ENCODE measurements at regions not wholly inside any gene's neighbourhood (a gene's known extent, or its start where the extent isn't known, plus 50 kb on each side); places are given as distances from the start of the nearest gene placed in this dataset.

GRCh38 chr17:14793237-14793636 lies 471.9 kb downstream of the PMP22 start:
- H3K4me1 ChIP-seq (ENCODE audit: control insufficient read depth in 5 of 5, insufficient read depth in 5 of 5, low read length in 5 of 5): no peaks in the 10 kb centered on the region
- H3K27me3 ChIP-seq (ENCODE audit: control insufficient read depth in 5 of 5, insufficient read depth in 4 of 5, low read length in 5 of 5): peaks cover 0 to 14% (median 2%) of the 10 kb centered on the region in 5 donors
- no peaks in the 10 kb centered on the region for H3K36me3 ChIP-seq (ENCODE audit: control insufficient read depth in 5 of 5, insufficient read depth in 5 of 5, low read length in 5 of 5)
- no peaks in the 10 kb centered on the region for H3K9me3 ChIP-seq (ENCODE audit: control insufficient read depth in 5 of 5, low read length in 5 of 5)
- H3K9ac ChIP-seq (ENCODE audit: low read length in 5 of 5): no peak overlapping the region
- no peak overlapping the region for H3K4me3 ChIP-seq (ENCODE audit: low read depth in 1 of 5, low read length in 5 of 5)
- H3K27ac ChIP-seq (ENCODE audit: low read depth, low read length): no peak overlapping the region

GRCh38 chr17:14792746-14793145 lies 472.4 kb downstream of the PMP22 start:
- Histone ChIP-seq H3K4me3 (ENCODE audit: low read depth in 1 of 5, low read length in 5 of 5) (no peak overlapping the region), H3K4me1 (ENCODE audit: control insufficient read depth in 5 of 5, insufficient read depth in 5 of 5, low read length in 5 of 5) (no peaks in the 10 kb centered on the region), H3K36me3 (ENCODE audit: control insufficient read depth in 5 of 5, insufficient read depth in 5 of 5, low read length in 5 of 5) (no peaks in the 10 kb centered on the region), H3K9ac (ENCODE audit: low read length in 5 of 5) (no peak overlapping the region), H3K27me3 (ENCODE audit: control insufficient read depth in 5 of 5, insufficient read depth in 4 of 5, low read length in 5 of 5) (peaks cover 0 to 14% (median 2%) of the 10 kb centered on the region in 5 donors), H3K9me3 (ENCODE audit: control insufficient read depth in 5 of 5, low read length in 5 of 5) (no peaks in the 10 kb centered on the region), H3K27ac (ENCODE audit: low read depth, low read length) (no peak overlapping the region)

- Histone ChIP-seq H3K36me3 (ENCODE audit: control insufficient read depth in 5 of 5, insufficient read depth in 5 of 5, low read length in 5 of 5) (no peaks in the 10 kb centered on the region), H3K9me3 (ENCODE audit: control insufficient read depth in 5 of 5, low read length in 5 of 5) (no peaks in the 10 kb centered on the region), H3K9ac (ENCODE audit: low read length in 5 of 5) (no peak overlapping the region), H3K27me3 (ENCODE audit: control insufficient read depth in 5 of 5, insufficient read depth in 4 of 5, low read length in 5 of 5) (peaks cover 0 to 14% (median 2%) of the 10 kb centered on the region in 5 donors), H3K4me3 (ENCODE audit: low read depth in 1 of 5, low read length in 5 of 5) (no peak overlapping the region), H3K27ac (ENCODE audit: low read depth, low read length) (no peak overlapping the region), H3K4me1 (ENCODE audit: control insufficient read depth in 5 of 5, insufficient read depth in 5 of 5, low read length in 5 of 5) (no peaks in the 10 kb centered on the region)
These were observed 473.9 kb downstream of the PMP22 start for GRCh38 chr17:14791221-14791620.

- Histone ChIP-seq H3K36me3 (ENCODE audit: control insufficient read depth in 5 of 5, insufficient read depth in 5 of 5, low read length in 5 of 5) (no peaks in the 10 kb centered on the region), H3K4me3 (ENCODE audit: low read depth in 1 of 5, low read length in 5 of 5) (no peak overlapping the region), H3K9me3 (ENCODE audit: control insufficient read depth in 5 of 5, low read length in 5 of 5) (no peaks in the 10 kb centered on the region), H3K9ac (ENCODE audit: low read length in 5 of 5) (no peak overlapping the region), H3K4me1 (ENCODE audit: control insufficient read depth in 5 of 5, insufficient read depth in 5 of 5, low read length in 5 of 5) (no peaks in the 10 kb centered on the region), H3K27ac (ENCODE audit: low read depth, low read length) (no peak overlapping the region), H3K27me3 (ENCODE audit: control insufficient read depth in 5 of 5, insufficient read depth in 4 of 5, low read length in 5 of 5) (peaks cover 0 to 14% (median 2%) of the 10 kb centered on the region in 5 donors)
These were observed 474.6 kb downstream of the PMP22 start for GRCh38 chr17:14790521-14790920.

- peaks cover 0 to 4% (median 2%) of the 10 kb centered on the region in 5 donors for H3K27me3 ChIP-seq (ENCODE audit: control insufficient read depth in 5 of 5, insufficient read depth in 4 of 5, low read length in 5 of 5)
- no peaks in the 10 kb centered on the region for H3K9me3 ChIP-seq (ENCODE audit: control insufficient read depth in 5 of 5, low read length in 5 of 5)
- no peak overlapping the region for H3K9ac ChIP-seq (ENCODE audit: low read length in 5 of 5)
- H3K4me3 ChIP-seq (ENCODE audit: low read depth in 1 of 5, low read length in 5 of 5): no peak overlapping the region
- no peaks in the 10 kb centered on the region for H3K36me3 ChIP-seq (ENCODE audit: control insufficient read depth in 5 of 5, insufficient read depth in 5 of 5, low read length in 5 of 5)
- H3K27ac ChIP-seq (ENCODE audit: low read depth, low read length): no peak overlapping the region
- H3K4me1 ChIP-seq (ENCODE audit: control insufficient read depth in 5 of 5, insufficient read depth in 5 of 5, low read length in 5 of 5): peaks cover 0 to 6% (median 0%) of the 10 kb centered on the region in 5 donors
These were observed 480.0 kb downstream of the PMP22 start for GRCh38 chr17:14784997-14785696.

GRCh38 chr17:14781123-14781522 lies 480.2 kb downstream of the HS3ST3B1 start:
- peaks cover 0 to 9% (median 0%) of the 10 kb centered on the region in 5 donors for H3K4me1 ChIP-seq (ENCODE audit: control insufficient read depth in 5 of 5, insufficient read depth in 5 of 5, low read length in 5 of 5)
- H3K4me3 ChIP-seq (ENCODE audit: low read depth in 1 of 5, low read length in 5 of 5): no peak overlapping the region
- no peak overlapping the region for H3K9ac ChIP-seq (ENCODE audit: low read length in 5 of 5)

GRCh38 chr17:14780097-14780651 lies 479.3 kb downstream of the HS3ST3B1 start:
- Histone ChIP-seq H3K4me1 (ENCODE audit: control insufficient read depth in 5 of 5, insufficient read depth in 5 of 5, low read length in 5 of 5) (peaks cover 0 to 9% (median 2%) of the 10 kb centered on the region in 5 donors), H3K36me3 (ENCODE audit: control insufficient read depth in 5 of 5, insufficient read depth in 5 of 5, low read length in 5 of 5) (no peaks in the 10 kb centered on the region), H3K27ac (ENCODE audit: low read depth, low read length) (no peak overlapping the region), H3K4me3 (ENCODE audit: low read depth in 1 of 5, low read length in 5 of 5) (no peak overlapping the region), H3K27me3 (ENCODE audit: control insufficient read depth in 5 of 5, insufficient read depth in 4 of 5, low read length in 5 of 5) (no peaks in the 10 kb centered on the region), H3K9me3 (ENCODE audit: control insufficient read depth in 5 of 5, low read length in 5 of 5) (no peaks in the 10 kb centered on the region), H3K9ac (ENCODE audit: low read length in 5 of 5) (no peak overlapping the region)

More at GRCh38 chr17:14781123-14781522, 480.2 kb downstream of the HS3ST3B1 start:
- H3K36me3 ChIP-seq (ENCODE audit: control insufficient read depth in 5 of 5, insufficient read depth in 5 of 5, low read length in 5 of 5): no peaks in the 10 kb centered on the region
- no peaks in the 10 kb centered on the region for H3K9me3 ChIP-seq (ENCODE audit: control insufficient read depth in 5 of 5, low read length in 5 of 5)
- H3K27ac ChIP-seq (ENCODE audit: low read depth, low read length): no peak overlapping the region
- no peaks in the 10 kb centered on the region for H3K27me3 ChIP-seq (ENCODE audit: control insufficient read depth in 5 of 5, insufficient read depth in 4 of 5, low read length in 5 of 5)

- Histone ChIP-seq H3K4me3 (ENCODE audit: low read depth in 1 of 5, low read length in 5 of 5) (no peak overlapping the region), H3K4me1 (ENCODE audit: control insufficient read depth in 5 of 5, insufficient read depth in 5 of 5, low read length in 5 of 5) (peaks cover 0 to 9% (median 2%) of the 10 kb centered on the region in 5 donors), H3K27me3 (ENCODE audit: control insufficient read depth in 5 of 5, insufficient read depth in 4 of 5, low read length in 5 of 5) (no peaks in the 10 kb centered on the region), H3K9me3 (ENCODE audit: control insufficient read depth in 5 of 5, low read length in 5 of 5) (no peaks in the 10 kb centered on the region), H3K36me3 (ENCODE audit: control insufficient read depth in 5 of 5, insufficient read depth in 5 of 5, low read length in 5 of 5) (no peaks in the 10 kb centered on the region), H3K27ac (ENCODE audit: low read depth, low read length) (no peak overlapping the region), H3K9ac (ENCODE audit: low read length in 5 of 5) (no peak overlapping the region)
These were observed 478.4 kb downstream of the HS3ST3B1 start for GRCh38 chr17:14779241-14779640.

- no peaks in the 10 kb centered on the region for H3K27me3 ChIP-seq (ENCODE audit: control insufficient read depth in 5 of 5, insufficient read depth in 4 of 5, low read length in 5 of 5)
- H3K9me3 ChIP-seq (ENCODE audit: control insufficient read depth in 5 of 5, low read length in 5 of 5): no peaks in the 10 kb centered on the region
- no peak overlapping the region for H3K27ac ChIP-seq (ENCODE audit: low read depth, low read length)
- peaks cover 0 to 22% (median 9%) of the 10 kb centered on the region in 5 donors for H3K4me1 ChIP-seq (ENCODE audit: control insufficient read depth in 5 of 5, insufficient read depth in 5 of 5, low read length in 5 of 5)
- no peak overlapping the region for H3K9ac ChIP-seq (ENCODE audit: low read length in 5 of 5)
- H3K4me3 ChIP-seq (ENCODE audit: low read depth in 1 of 5, low read length in 5 of 5): no peak overlapping the region
- H3K36me3 ChIP-seq (ENCODE audit: control insufficient read depth in 5 of 5, insufficient read depth in 5 of 5, low read length in 5 of 5): no peaks in the 10 kb centered on the region
These were observed 476.4 kb downstream of the HS3ST3B1 start for GRCh38 chr17:14777291-14777690.

- peaks cover 0 to 23% (median 9%) of the 10 kb centered on the region in 5 donors for H3K4me1 ChIP-seq (ENCODE audit: control insufficient read depth in 5 of 5, insufficient read depth in 5 of 5, low read length in 5 of 5)
- H3K9ac ChIP-seq (ENCODE audit: low read length in 5 of 5): no peak overlapping the region
- no peaks in the 10 kb centered on the region for H3K36me3 ChIP-seq (ENCODE audit: control insufficient read depth in 5 of 5, insufficient read depth in 5 of 5, low read length in 5 of 5)
- H3K27me3 ChIP-seq (ENCODE audit: control insufficient read depth in 5 of 5, insufficient read depth in 4 of 5, low read length in 5 of 5): no peaks in the 10 kb centered on the region
- no peaks in the 10 kb centered on the region for H3K9me3 ChIP-seq (ENCODE audit: control insufficient read depth in 5 of 5, low read length in 5 of 5)
- no peak overlapping the region for H3K4me3 ChIP-seq (ENCODE audit: low read depth in 1 of 5, low read length in 5 of 5)
- H3K27ac ChIP-seq (ENCODE audit: low read depth, low read length): no peak overlapping the region
These were observed 475.9 kb downstream of the HS3ST3B1 start for GRCh38 chr17:14776791-14777190.

Measured in subcutaneous abdominal adipose tissue (tissue), 5 donors.